GM23338 (cell line): ENCODE measurements at regions not wholly inside any gene's neighbourhood (a gene's known extent, or its start where the extent isn't known, plus 50 kb on each side); places are given as distances from the start of the nearest gene placed in this dataset.

Source experiments
- EZH2 ChIP-seq: fragments of 200-600 bp; sonication (generic); IDR thresholded peaks from one replicate; pipeline ENCODE4 v1.8.0; 2017; ENCODE audit warnings: antibody characterized with exemption, mild to moderate bottlenecking, low read depth; ENCODE audit not compliant: unreplicated experiment
- POLR2AphosphoS5 ChIP-seq: IDR thresholded peaks from 2 replicates; pipeline ENCODE4 v1.6.1; 2016; ENCODE audit warnings: antibody characterized with exemption, low read depth
- TF ChIP-seq, protein P1 (sequence below), 2 experiments: fragments of 200-600 bp in 1 of 2; sonication (generic) in 1 of 2; conservative IDR thresholded peaks; 2 replicates each; pipeline versions ENCODE4 v1.5.1 to v1.6.1; 2016 to 2017; ENCODE audit warnings: antibody characterized with exemption in 2 of 2, low read depth in 2 of 2, mild to moderate bottlenecking in 2 of 2, moderate library complexity in 1 of 2

DNA sequence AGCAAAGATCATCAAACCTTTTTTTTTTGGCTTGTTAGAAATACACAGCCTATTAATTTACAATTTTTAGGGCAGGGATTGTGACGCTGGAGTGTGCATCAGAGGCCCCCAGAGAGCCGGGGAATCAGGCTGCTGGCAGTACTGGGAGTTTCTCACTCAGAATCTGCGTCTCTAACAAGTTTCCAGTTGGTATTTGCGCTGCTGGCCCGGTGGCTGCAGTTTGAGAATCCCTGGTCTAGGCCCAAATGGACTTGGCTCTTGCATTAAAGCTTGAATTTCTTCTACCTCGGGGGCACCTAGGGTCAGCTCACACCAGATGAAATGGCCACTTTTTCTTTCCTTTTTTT lies 150.9 kb upstream of the CIBAR2 start:
- TF ChIP-seq POLR2AphosphoS5 (no peak), EZH2 (no peak)
- TF ChIP-seq, protein P1, sequence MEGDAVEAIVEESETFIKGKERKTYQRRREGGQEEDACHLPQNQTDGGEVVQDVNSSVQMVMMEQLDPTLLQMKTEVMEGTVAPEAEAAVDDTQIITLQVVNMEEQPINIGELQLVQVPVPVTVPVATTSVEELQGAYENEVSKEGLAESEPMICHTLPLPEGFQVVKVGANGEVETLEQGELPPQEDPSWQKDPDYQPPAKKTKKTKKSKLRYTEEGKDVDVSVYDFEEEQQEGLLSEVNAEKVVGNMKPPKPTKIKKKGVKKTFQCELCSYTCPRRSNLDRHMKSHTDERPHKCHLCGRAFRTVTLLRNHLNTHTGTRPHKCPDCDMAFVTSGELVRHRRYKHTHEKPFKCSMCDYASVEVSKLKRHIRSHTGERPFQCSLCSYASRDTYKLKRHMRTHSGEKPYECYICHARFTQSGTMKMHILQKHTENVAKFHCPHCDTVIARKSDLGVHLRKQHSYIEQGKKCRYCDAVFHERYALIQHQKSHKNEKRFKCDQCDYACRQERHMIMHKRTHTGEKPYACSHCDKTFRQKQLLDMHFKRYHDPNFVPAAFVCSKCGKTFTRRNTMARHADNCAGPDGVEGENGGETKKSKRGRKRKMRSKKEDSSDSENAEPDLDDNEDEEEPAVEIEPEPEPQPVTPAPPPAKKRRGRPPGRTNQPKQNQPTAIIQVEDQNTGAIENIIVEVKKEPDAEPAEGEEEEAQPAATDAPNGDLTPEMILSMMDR (conservative IDR thresholded peaks at IDR 0.05; ENCODE audit: low read depth in 2 of 2), result no peak
